ENCODE measurements at regions not wholly inside any gene's neighbourhood (a gene's known extent, or its start where the extent isn't known, plus 50 kb on each side); places are given as distances from the start of the nearest gene placed in this dataset.

DNA sequence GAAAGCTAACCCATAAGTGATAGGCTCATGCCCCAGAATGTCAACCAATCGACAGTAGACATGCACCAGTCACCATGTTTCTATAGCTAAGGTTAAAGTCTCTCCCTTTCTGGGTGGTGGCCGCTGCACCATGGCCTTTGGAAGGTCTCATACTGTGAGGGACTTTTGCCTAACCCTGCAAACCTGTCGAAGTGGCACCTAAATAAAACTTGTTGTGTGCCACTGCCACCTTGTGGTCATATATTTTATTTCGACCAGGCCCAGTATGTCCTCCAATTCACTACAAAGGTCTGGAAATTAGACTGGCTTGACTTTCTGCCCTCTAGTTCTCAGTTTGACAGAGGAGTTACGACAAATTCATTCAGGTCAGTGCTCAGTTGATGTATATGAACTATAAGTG lies 163.1 kb downstream of the SMARCA1 start (continued):
- no peak for TF ChIP-seq ZBTB11 (CRISPR knock-in tag; IDR thresholded peaks at IDR 0.05)
- no peak for TF ChIP-seq NKRF (conservative IDR thresholded peaks at IDR 0.05)
- peak; percentile 48; the same call in 1 of the 2 replicates for TF ChIP-seq SMC3 (IDR thresholded peaks at IDR 0.05; ENCODE audit: borderline replicate concordance, low read length)
- TF ChIP-seq CHD4 (IDR thresholded peaks at IDR 0.05) = no peak
- TF ChIP-seq, protein P1, sequence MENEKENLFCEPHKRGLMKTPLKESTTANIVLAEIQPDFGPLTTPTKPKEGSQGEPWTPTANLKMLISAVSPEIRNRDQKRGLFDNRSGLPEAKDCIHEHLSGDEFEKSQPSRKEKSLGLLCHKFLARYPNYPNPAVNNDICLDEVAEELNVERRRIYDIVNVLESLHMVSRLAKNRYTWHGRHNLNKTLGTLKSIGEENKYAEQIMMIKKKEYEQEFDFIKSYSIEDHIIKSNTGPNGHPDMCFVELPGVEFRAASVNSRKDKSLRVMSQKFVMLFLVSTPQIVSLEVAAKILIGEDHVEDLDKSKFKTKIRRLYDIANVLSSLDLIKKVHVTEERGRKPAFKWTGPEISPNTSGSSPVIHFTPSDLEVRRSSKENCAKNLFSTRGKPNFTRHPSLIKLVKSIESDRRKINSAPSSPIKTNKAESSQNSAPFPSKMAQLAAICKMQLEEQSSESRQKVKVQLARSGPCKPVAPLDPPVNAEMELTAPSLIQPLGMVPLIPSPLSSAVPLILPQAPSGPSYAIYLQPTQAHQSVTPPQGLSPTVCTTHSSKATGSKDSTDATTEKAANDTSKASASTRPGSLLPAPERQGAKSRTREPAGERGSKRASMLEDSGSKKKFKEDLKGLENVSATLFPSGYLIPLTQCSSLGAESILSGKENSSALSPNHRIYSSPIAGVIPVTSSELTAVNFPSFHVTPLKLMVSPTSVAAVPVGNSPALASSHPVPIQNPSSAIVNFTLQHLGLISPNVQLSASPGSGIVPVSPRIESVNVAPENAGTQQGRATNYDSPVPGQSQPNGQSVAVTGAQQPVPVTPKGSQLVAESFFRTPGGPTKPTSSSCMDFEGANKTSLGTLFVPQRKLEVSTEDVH (IDR thresholded peaks at IDR 0.05; ENCODE audit: low read depth, partially characterized antibody) = no peak
- TF ChIP-seq ATF2 (IDR thresholded peaks at IDR 0.05; ENCODE audit: low read length) = no peak
- no peak for TF ChIP-seq ZNF384 (IDR thresholded peaks at IDR 0.05; ENCODE audit: borderline replicate concordance, low read depth, low read length)
- TF ChIP-seq SIX5 (IDR thresholded peaks at IDR 0.05; ENCODE audit: low read depth, low read length, severe bottlenecking) = no peak
